ENCODE measurements at regions not wholly inside any gene's neighbourhood (a gene's known extent, or its start where the extent isn't known, plus 50 kb on each side); places are given as distances from the start of the nearest gene placed in this dataset.

DNA sequence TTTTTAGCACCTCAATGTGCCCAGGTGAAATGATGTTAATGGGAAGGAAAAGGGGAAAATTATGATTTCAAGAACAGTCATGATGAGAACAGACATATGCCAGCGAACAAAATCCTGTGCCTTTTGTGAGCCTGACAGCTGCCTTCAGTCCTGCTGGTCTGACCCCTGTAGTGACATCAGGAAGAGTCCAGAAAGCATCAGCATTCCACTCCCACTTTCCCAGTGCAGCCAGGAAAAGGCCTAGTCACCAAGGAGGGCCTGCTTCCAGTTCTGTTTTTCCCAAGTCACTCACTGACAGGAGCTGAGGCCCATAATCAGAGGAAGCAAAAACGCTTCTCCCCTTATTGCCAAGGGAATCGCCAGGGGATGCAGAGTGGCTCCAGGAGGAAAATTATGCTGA is 218.4 kb downstream of the ABHD5 start:
- TF ChIP-seq CTCF (IDR thresholded peaks at IDR 0.05) (no peak), MXI1 (IDR thresholded peaks at IDR 0.05; ENCODE audit: low read depth, low read length) (no peak), RAD21 (IDR thresholded peaks at IDR 0.05; ENCODE audit: low read length) (no peak), REST (IDR thresholded peaks at IDR 0.05; ENCODE audit: low read depth, low read length) (no peak), EZH2phosphoT487 (IDR thresholded peaks at IDR 0.05; ENCODE audit: borderline replicate concordance, low read depth) (no peak), TAF1 (IDR thresholded peaks at IDR 0.05; ENCODE audit: borderline replicate concordance, low read depth, low read length) (no peak), MAX (IDR thresholded peaks at IDR 0.05; ENCODE audit: low read depth) (no peak), POLR2AphosphoS5 (IDR thresholded peaks at IDR 0.05; ENCODE audit: low read depth, low read length) (no peak), EP300 (IDR thresholded peaks at IDR 0.05; ENCODE audit: borderline replicate concordance in 1 of 2, low read depth in 1 of 2, low read length in 1 of 2) (no peak), GATA2 (CRISPR knock-in tag; IDR thresholded peaks at IDR 0.05) (no peak), MEF2A (IDR thresholded peaks at IDR 0.05; ENCODE audit: borderline replicate concordance, low read depth) (no peak), JUND (IDR thresholded peaks at IDR 0.05) (no peak), CHD2 (IDR thresholded peaks at IDR 0.05; ENCODE audit: low read length, partially characterized antibody) (no peak)
